ENCODE measurements at regions not wholly inside any gene's neighbourhood (a gene's known extent, or its start where the extent isn't known, plus 50 kb on each side); places are given as distances from the start of the nearest gene placed in this dataset.

DNA sequence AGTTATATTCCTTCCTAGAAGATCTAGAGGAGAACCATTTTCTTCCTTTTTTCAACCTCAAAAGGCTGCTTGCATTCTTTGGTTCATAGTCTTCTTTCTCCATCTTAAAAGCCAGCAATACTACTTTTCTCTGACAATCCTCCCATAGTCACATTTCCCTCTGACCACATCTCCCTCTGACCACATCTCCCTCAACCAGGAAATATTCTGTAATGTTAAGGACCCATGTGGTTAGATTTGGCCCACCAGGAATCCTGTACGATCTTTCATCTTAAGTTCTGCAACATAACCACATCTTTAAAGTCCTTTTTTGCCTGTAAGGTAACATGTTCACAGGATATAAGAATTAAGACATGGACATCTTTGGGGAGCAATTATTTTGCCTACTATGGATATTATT is 179.4 kb upstream of the SPEF2 start:
- DNase-seq (no peak), ATAC-seq (no peak)
- Histone ChIP-seq H3K27me3 (ENCODE audit: insufficient read depth in 3 of 3, low read length in 2 of 3) (no peaks in the 10 kb centered on the region), H3K4me3 (no peak overlapping the region), H3K9me3 (no peaks in the 10 kb centered on the region), H3K4me1 (no peaks in the 10 kb centered on the region), H3K36me3 (ENCODE audit: insufficient read depth in 1 of 2, low read depth in 1 of 2) (no peaks in the 10 kb centered on the region), H3K27ac (no peak overlapping the region)
- intact Hi-C loops (cut with DNase I), result no loop called here
- WGBS, 3 donors, result 69 to 80% (median 72%) methylated on average over 1 of the region's 1 CpG
- no peak for TF ChIP-seq CTCF (IDR thresholded peaks at IDR 0.05)

GRCh38 chr5:35436400-35437057 is 181.1 kb upstream of the SPEF2 start:
- WGBS, 3 donors, result 72 to 78% (median 75%) methylated on average over 6 of the region's 6 CpGs
- Histone ChIP-seq H3K9me3 (no peaks in the 10 kb centered on the region), H3K36me3 (ENCODE audit: insufficient read depth in 1 of 2, low read depth in 1 of 2) (no peaks in the 10 kb centered on the region), H3K27me3 (ENCODE audit: insufficient read depth in 3 of 3, low read length in 2 of 3) (no peaks in the 10 kb centered on the region), H3K4me3 (no peak overlapping the region), H3K27ac (no peak overlapping the region), H3K4me1 (no peaks in the 10 kb centered on the region)
- intact Hi-C loops (cut with DNase I), result no loop called here
- peak; percentile 23 for TF ChIP-seq CTCF (IDR thresholded peaks at IDR 0.05)
- ATAC-seq (no peak), DNase-seq (no peak)

- Histone ChIP-seq H3K9me3 (no peaks in the 10 kb centered on the region), H3K36me3 (ENCODE audit: insufficient read depth in 1 of 2, low read depth in 1 of 2) (no peaks in the 10 kb centered on the region), H3K27me3 (ENCODE audit: insufficient read depth in 3 of 3, low read length in 2 of 3) (no peaks in the 10 kb centered on the region), H3K4me1 (no peaks in the 10 kb centered on the region), H3K4me3 (no peak overlapping the region), H3K27ac (no peak overlapping the region)
- TF ChIP-seq CTCF (IDR thresholded peaks at IDR 0.05), result no peak
- WGBS, 3 donors, result 57 to 70% (median 65%) methylated on average over 5 of the region's 5 CpGs
- intact Hi-C loops (cut with DNase I), result no loop called here
- ATAC-seq (no peak), DNase-seq (no peak)
Observed at GRCh38 chr5:35430381-35431162, 187.1 kb upstream of the SPEF2 start.

DNA sequence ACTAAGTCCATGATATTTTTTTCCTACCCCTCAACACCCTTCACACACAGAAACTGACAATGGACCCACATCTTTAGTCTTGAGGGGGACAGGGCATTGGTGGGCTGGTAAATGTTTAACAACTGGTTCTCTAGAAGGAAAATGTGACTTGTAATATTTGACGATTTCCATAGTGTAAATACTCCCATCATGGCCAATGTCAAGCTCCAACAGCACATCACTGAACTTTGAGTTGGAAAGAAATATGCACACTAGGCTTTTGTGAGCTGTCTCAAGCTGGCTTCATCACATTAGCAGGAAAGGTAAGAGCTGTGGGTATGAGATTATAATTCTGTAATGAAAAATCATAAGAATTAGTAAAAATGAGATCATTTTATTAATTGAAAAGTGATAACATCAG is 189.9 kb upstream of the PRLR start:
- Histone ChIP-seq H3K4me1 (no peaks in the 10 kb centered on the region), H3K27ac (no peak overlapping the region), H3K36me3 (ENCODE audit: insufficient read depth in 1 of 2, low read depth in 1 of 2) (no peaks in the 10 kb centered on the region), H3K9me3 (no peaks in the 10 kb centered on the region), H3K4me3 (no peak overlapping the region), H3K27me3 (ENCODE audit: insufficient read depth in 3 of 3, low read length in 2 of 3) (no peaks in the 10 kb centered on the region)
- intact Hi-C loops (cut with DNase I), result no loop called here
- DNase-seq (no peak), ATAC-seq (no peak)
- WGBS, 3 donors, result 89 to 97% (median 93%) methylated on average over 1 of the region's 1 CpG
- TF ChIP-seq CTCF (IDR thresholded peaks at IDR 0.05), result no peak

Data from psoas muscle (tissue), 7 donors.